Large intestine (tissue), 3 donors: ENCODE measurements at regions not wholly inside any gene's neighbourhood (a gene's known extent, or its start where the extent isn't known, plus 50 kb on each side); places are given as distances from the start of the nearest gene placed in this dataset.

Experiments
- DNase-seq, 2 donors: peaks; one replicate each; pipeline versions ENCODE4 v3.0.0 to v3.0.0-alpha.2; 2013
- H3K27ac ChIP-seq: one replicate; pipeline ENCODE4 v1.5.1; 2013; ENCODE audit warnings: low read length
- H3K27me3 ChIP-seq: 2 replicates; pipeline ENCODE4 v1.6.1; 2013; ENCODE audit warnings: low read length; ENCODE audit not compliant: control insufficient read depth, insufficient read depth
- H3K36me3 ChIP-seq: 2 replicates; pipeline ENCODE4 v1.6.1; 2013; ENCODE audit warnings: low read length; ENCODE audit not compliant: control insufficient read depth, insufficient read depth
- H3K4me1 ChIP-seq: one replicate; pipeline ENCODE4 v1.6.1; 2013; ENCODE audit warnings: low read length; ENCODE audit not compliant: control insufficient read depth, insufficient read depth
- H3K4me3 ChIP-seq: one replicate; pipeline ENCODE4 v1.5.1; 2013; ENCODE audit warnings: low read length
- H3K9me3 ChIP-seq: one replicate; pipeline ENCODE4 v1.6.1; 2013; ENCODE audit warnings: mild to moderate bottlenecking, low read depth, low read length, moderate library complexity; ENCODE audit not compliant: control insufficient read depth
- WGBS: methylation state at CpG from one replicate; pipeline ENCODE4 v1.1.5; 2013; ENCODE audit warnings: low lambda C conversion rate; ENCODE audit not compliant: insufficient coverage; 5-methylcytosine and 5-hydroxymethylcytosine counted together

DNA sequence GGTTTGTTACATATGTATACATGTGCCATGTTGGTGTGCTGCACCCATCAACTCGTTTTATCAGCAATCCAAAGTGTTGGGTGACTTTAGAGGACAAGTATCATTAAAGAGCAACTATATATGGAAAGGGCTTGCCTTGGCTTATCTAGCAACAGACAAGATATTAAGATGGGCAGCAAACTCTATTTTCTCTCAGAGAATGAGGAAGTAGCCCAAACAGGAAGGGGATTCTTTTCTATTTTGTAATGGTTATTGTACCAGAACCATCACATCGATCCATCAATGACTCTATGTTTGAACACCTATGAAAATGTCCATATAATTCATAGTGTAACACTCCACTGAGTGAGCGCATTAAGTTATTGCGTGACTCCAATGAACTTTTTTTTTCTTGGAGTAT, 260.1 kb upstream of the SLC24A2 start:
- 100% methylated on average over 2 of the region's 4 CpGs for WGBS
- no peak overlapping the region for H3K27ac ChIP-seq
- no peaks in the 10 kb centered on the region for H3K4me1 ChIP-seq
- H3K36me3 ChIP-seq = no peaks in the 10 kb centered on the region
- DNase-seq = no peak
- no peaks in the 10 kb centered on the region for H3K27me3 ChIP-seq
- no peaks in the 10 kb centered on the region for H3K9me3 ChIP-seq
- H3K4me3 ChIP-seq = no peak overlapping the region

GRCh38 chr9:20048437-20048836, 259.6 kb upstream of the SLC24A2 start:
- WGBS = no CpG with 5 or more reads among the region's 2 CpGs
- H3K9me3 ChIP-seq = no peaks in the 10 kb centered on the region
- DNase-seq = no peak
- no peak overlapping the region for H3K4me3 ChIP-seq
- no peaks in the 10 kb centered on the region for H3K4me1 ChIP-seq
- no peaks in the 10 kb centered on the region for H3K27me3 ChIP-seq
- H3K36me3 ChIP-seq = no peaks in the 10 kb centered on the region
- H3K27ac ChIP-seq = no peak overlapping the region

GRCh38 chr9:20044686-20045085, 255.8 kb upstream of the SLC24A2 start:
- no peak overlapping the region for H3K4me3 ChIP-seq
- H3K27me3 ChIP-seq = no peaks in the 10 kb centered on the region
- no peaks in the 10 kb centered on the region for H3K4me1 ChIP-seq
- H3K36me3 ChIP-seq = no peaks in the 10 kb centered on the region
- no peaks in the 10 kb centered on the region for H3K9me3 ChIP-seq
- H3K27ac ChIP-seq = no peak overlapping the region
- no peak for DNase-seq

GRCh38 chr9:20043461-20043860, 254.6 kb upstream of the SLC24A2 start:
- Histone ChIP-seq H3K27me3 (no peaks in the 10 kb centered on the region), H3K4me1 (no peaks in the 10 kb centered on the region), H3K36me3 (no peaks in the 10 kb centered on the region), H3K27ac (no peak overlapping the region), H3K9me3 (no peaks in the 10 kb centered on the region), H3K4me3 (no peak overlapping the region)
- no peak for DNase-seq
- WGBS = 82% methylated on average over 1 of the region's 1 CpG

GRCh38 chr9:20043035-20043434, 254.2 kb upstream of the SLC24A2 start:
- H3K27ac ChIP-seq = no peak overlapping the region
- no peaks in the 10 kb centered on the region for H3K27me3 ChIP-seq
- no peak overlapping the region for H3K4me3 ChIP-seq
- no peaks in the 10 kb centered on the region for H3K36me3 ChIP-seq
- WGBS = 86% methylated on average over 2 of the region's 3 CpGs
- no peak for DNase-seq
- H3K9me3 ChIP-seq = no peaks in the 10 kb centered on the region
- no peaks in the 10 kb centered on the region for H3K4me1 ChIP-seq

GRCh38 chr9:20042128-20042711, 253.4 kb upstream of the SLC24A2 start:
- Histone ChIP-seq H3K36me3 (no peaks in the 10 kb centered on the region), H3K27me3 (no peaks in the 10 kb centered on the region), H3K27ac (no peak overlapping the region), H3K4me1 (no peaks in the 10 kb centered on the region), H3K4me3 (no peak overlapping the region), H3K9me3 (no peaks in the 10 kb centered on the region)
- no peak for DNase-seq

DNA sequence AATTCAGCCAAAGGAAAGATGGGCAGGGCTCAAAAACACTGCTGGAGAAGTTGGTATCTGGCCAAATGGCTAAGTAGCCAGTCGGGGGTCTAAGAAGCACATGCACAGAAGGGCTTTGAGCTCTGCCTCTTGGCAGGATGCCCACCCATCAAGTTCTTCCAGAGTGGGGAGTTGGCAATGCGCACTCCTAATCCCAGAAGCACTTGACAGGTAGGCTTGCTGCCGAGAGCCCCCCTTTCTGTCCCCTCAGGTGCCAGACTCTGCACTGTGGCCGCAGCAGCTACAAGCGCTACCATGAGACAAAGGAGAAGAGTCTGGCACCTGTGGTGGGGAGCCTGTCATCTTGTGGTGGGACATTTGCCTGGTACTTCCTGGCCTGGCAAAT, 252.9 kb upstream of the SLC24A2 start:
- no CpG with 5 or more reads among the region's 5 CpGs for WGBS
- no peak overlapping the region for H3K27ac ChIP-seq
- H3K4me3 ChIP-seq = no peak overlapping the region
- DNase-seq = peak in 1 of 2 donors; percentile 18
- no peaks in the 10 kb centered on the region for H3K27me3 ChIP-seq
- no peaks in the 10 kb centered on the region for H3K36me3 ChIP-seq
- H3K9me3 ChIP-seq = no peaks in the 10 kb centered on the region
- no peaks in the 10 kb centered on the region for H3K4me1 ChIP-seq

DNA sequence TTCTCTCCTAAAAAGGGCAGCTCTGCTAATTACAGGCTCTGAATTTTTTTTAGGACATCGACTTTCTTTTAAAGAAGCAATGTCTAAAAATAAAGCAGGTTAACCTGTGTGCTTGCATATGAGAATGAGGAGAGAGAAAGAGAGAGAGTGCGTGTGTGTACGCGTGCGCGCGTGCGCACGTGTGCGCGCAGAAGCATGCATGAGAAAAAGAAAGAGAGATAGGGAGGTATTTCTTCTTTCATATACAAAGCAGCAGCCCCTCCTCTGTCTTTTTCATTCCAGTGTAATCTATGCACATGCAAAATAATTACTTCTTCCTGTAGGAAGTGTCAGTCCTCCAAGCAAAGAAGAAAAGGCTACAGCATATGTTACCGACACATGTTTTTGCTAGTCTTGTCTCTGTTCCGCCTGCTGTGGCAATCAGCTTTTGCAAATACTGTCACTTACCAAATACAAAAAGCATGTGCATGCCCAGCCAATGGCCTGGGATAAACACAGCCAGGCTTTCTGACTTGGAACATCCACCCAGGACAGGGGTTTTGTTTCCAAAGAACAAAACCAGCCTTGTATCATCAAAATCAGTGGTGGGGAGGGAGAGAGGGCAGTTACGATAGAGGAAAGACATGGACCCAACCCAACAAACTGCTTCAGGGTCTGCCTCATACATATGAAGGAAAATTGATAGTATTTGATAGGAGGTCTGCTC, 252.3 kb upstream of the SLC24A2 start:
- WGBS = no CpG with 5 or more reads among the region's 14 CpGs
- no peaks in the 10 kb centered on the region for H3K9me3 ChIP-seq
- no peaks in the 10 kb centered on the region for H3K36me3 ChIP-seq
- H3K4me3 ChIP-seq = no peak overlapping the region
- no peak overlapping the region for H3K27ac ChIP-seq
- H3K4me1 ChIP-seq = no peaks in the 10 kb centered on the region
- H3K27me3 ChIP-seq = no peaks in the 10 kb centered on the region
- no peak for DNase-seq

- Histone ChIP-seq H3K4me1 (no peaks in the 10 kb centered on the region), H3K4me3 (no peak overlapping the region), H3K9me3 (no peaks in the 10 kb centered on the region), H3K36me3 (no peaks in the 10 kb centered on the region), H3K27me3 (no peaks in the 10 kb centered on the region), H3K27ac (no peak overlapping the region)
- no peak for DNase-seq
- WGBS = no CpG with 5 or more reads among the region's 1 CpG
Measured at GRCh38 chr9:20037699-20038098, 248.9 kb upstream of the SLC24A2 start.

GRCh38 chr9:20033511-20033910, 244.7 kb upstream of the SLC24A2 start:
- H3K27me3 ChIP-seq = no peaks in the 10 kb centered on the region
- no peaks in the 10 kb centered on the region for H3K36me3 ChIP-seq
- H3K9me3 ChIP-seq = no peaks in the 10 kb centered on the region
- no peak for DNase-seq
- WGBS = no CpG with 5 or more reads among the region's 2 CpGs
- no peaks in the 10 kb centered on the region for H3K4me1 ChIP-seq
- no peak overlapping the region for H3K27ac ChIP-seq
- no peak overlapping the region for H3K4me3 ChIP-seq

DNA sequence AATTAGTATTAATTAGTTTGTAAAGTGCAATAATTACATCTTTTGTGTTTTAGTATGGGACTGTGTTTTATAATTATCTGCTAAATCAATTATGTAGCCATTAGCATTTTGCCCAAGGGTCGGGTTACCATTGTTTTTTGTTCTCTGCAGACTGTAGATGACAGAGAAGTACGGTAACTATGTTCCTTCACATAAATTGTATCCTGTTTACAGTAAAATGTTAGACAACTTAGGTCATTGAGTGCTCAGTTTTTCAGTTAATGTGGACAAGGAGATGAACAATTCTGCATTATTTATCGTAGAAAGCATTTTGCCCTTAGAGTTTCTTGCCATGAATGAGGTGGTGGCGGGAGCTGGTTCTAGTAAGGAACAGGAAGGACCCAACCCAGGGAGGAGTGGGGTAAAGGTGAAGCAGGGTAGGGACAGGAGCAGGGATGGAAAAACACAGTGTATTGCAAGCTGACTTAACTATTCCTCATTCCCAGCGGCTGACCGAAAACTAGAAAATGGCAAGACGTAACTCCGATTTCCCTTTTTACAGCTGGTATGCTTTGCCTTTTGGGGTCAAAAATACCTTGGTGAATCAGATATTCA, 243.7 kb upstream of the SLC24A2 start:
- 100% methylated on average over 2 of the region's 8 CpGs for WGBS
- no peaks in the 10 kb centered on the region for H3K9me3 ChIP-seq
- H3K27ac ChIP-seq = no peak overlapping the region

More for the DNA sequence above, 243.7 kb upstream of the SLC24A2 start:
- no peak for DNase-seq
- Histone ChIP-seq H3K27me3 (no peaks in the 10 kb centered on the region), H3K4me3 (no peak overlapping the region), H3K36me3 (no peaks in the 10 kb centered on the region), H3K4me1 (no peaks in the 10 kb centered on the region)
